ENCODE measurements at regions not wholly inside any gene's neighbourhood (a gene's known extent, or its start where the extent isn't known, plus 50 kb on each side); places are given as distances from the start of the nearest gene placed in this dataset.

- TF ChIP-seq CTCF (IDR thresholded peaks at IDR 0.05) (no peak), EZH2 (IDR thresholded peaks at IDR 0.05; ENCODE audit: borderline replicate concordance, insufficient read depth, low read depth, low read length, poor library complexity, severe bottlenecking) (no peak)
Observed at GRCh38 chr6:157747370-157747769, 75.7 kb upstream of the SNX9 start.

Measured in B cell (primary cell).